ENCODE measurements at regions not wholly inside any gene's neighbourhood (a gene's known extent, or its start where the extent isn't known, plus 50 kb on each side); places are given as distances from the start of the nearest gene placed in this dataset.

DNA sequence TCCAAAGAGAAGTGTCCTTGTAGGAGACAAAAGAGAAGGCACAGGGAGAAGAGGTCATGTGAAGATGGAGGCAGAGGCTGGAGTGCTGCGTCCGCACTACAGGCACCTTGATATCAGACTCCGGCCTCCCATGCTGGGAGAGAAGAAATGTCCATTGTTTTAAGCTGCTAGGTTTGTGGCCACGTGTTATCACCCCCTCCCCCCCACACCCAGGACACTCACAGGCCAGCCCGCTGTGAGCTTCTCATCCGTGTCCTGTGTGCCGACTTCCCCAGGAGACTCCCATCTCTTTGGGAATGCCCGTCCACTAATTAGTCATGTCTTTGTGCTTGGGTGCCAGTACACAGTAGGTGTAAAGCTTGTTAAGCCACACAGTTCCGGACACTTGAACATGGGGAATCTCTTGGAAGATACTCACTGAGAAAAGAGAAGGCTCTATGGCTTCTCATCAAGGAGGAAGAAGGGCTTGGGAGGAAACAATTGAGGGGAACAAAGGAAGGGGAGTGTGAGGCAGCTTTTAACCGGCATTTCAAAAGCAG is 1234.7 kb downstream of the TBC1D22A start:
- no peaks in the 10 kb centered on the region for H3K36me3 ChIP-seq (ENCODE audit: control insufficient read depth, low read length)
- H3K79me2 ChIP-seq (ENCODE audit: control insufficient read depth, low read length) = no peaks in the 10 kb centered on the region
- H3K9me2 ChIP-seq (replicated peaks; ENCODE audit: control insufficient read depth, low read length) = no peaks in the 10 kb centered on the region
- TF ChIP-seq, protein P1, sequence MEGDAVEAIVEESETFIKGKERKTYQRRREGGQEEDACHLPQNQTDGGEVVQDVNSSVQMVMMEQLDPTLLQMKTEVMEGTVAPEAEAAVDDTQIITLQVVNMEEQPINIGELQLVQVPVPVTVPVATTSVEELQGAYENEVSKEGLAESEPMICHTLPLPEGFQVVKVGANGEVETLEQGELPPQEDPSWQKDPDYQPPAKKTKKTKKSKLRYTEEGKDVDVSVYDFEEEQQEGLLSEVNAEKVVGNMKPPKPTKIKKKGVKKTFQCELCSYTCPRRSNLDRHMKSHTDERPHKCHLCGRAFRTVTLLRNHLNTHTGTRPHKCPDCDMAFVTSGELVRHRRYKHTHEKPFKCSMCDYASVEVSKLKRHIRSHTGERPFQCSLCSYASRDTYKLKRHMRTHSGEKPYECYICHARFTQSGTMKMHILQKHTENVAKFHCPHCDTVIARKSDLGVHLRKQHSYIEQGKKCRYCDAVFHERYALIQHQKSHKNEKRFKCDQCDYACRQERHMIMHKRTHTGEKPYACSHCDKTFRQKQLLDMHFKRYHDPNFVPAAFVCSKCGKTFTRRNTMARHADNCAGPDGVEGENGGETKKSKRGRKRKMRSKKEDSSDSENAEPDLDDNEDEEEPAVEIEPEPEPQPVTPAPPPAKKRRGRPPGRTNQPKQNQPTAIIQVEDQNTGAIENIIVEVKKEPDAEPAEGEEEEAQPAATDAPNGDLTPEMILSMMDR (IDR thresholded peaks at IDR 0.05; ENCODE audit: low read depth, low read length, poor library complexity, severe bottlenecking) = no peak
- no peak for TF ChIP-seq EZH2phosphoT487 (IDR thresholded peaks at IDR 0.05; ENCODE audit: borderline replicate concordance, low read length)
- no peak overlapping the region for H3K27ac ChIP-seq (ENCODE audit: low read depth, low read length)
- no peak overlapping the region for H3K4me3 ChIP-seq (ENCODE audit: low read length)
- H3F3A ChIP-seq (ENCODE audit: control insufficient read depth, insufficient read depth) = no peaks in the 10 kb centered on the region
- H4K20me1 ChIP-seq (ENCODE audit: control insufficient read depth, insufficient read depth, low read depth, low read length) = no peaks in the 10 kb centered on the region
- H3K9me3 ChIP-seq (ENCODE audit: control insufficient read depth, insufficient read depth, low read length) = no peaks in the 10 kb centered on the region
- peak overlapping the region; percentile 16 for H3K4me2 ChIP-seq (ENCODE audit: low read length)
- no peaks in the 10 kb centered on the region for H3K27me3 ChIP-seq (ENCODE audit: control insufficient read depth, low read length)
- H3K4me1 ChIP-seq (ENCODE audit: control insufficient read depth, low read length) = peaks cover 17% of the 10 kb centered on the region

DNA sequence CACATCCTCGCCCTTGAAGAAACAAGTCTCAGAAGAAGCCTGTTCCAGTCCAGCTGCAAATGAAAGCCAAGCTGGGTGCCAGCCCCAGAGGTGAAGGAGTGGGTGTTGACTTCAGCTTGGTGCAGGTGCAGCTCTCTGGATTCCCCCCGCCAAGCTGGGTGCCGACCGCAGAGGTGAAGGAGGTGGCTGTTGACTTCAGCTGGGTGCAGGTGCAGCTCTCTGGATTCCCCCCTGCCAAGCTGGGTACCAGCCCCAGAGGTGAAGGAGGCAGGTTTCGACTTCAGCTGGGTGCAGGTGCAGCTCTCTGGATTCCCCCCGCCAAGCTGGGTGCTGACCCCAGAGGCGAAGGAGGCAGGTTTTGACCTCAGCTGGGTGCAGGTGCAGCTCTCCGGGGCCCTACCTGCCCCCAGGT is 1234.0 kb downstream of the TBC1D22A start:
- H3K79me2 ChIP-seq (ENCODE audit: control insufficient read depth, low read length) = no peaks in the 10 kb centered on the region
- no peaks in the 10 kb centered on the region for H3K36me3 ChIP-seq (ENCODE audit: control insufficient read depth, low read length)
- TF ChIP-seq, protein P1 (IDR thresholded peaks at IDR 0.05; ENCODE audit: low read depth, low read length, poor library complexity, severe bottlenecking) = no peak
- no peak for TF ChIP-seq EZH2phosphoT487 (IDR thresholded peaks at IDR 0.05; ENCODE audit: borderline replicate concordance, low read length)
- peak overlapping the region; percentile 16 for H3K4me2 ChIP-seq (ENCODE audit: low read length)
- H3K9me2 ChIP-seq (replicated peaks; ENCODE audit: control insufficient read depth, low read length) = no peaks in the 10 kb centered on the region
- no peaks in the 10 kb centered on the region for H3K27me3 ChIP-seq (ENCODE audit: control insufficient read depth, low read length)
- H3K27ac ChIP-seq (ENCODE audit: low read depth, low read length) = no peak overlapping the region
- H3K4me3 ChIP-seq (ENCODE audit: low read length) = no peak overlapping the region
- no peaks in the 10 kb centered on the region for H4K20me1 ChIP-seq (ENCODE audit: control insufficient read depth, insufficient read depth, low read depth, low read length)
- H3F3A ChIP-seq (ENCODE audit: control insufficient read depth, insufficient read depth) = no peaks in the 10 kb centered on the region
- H3K4me1 ChIP-seq (ENCODE audit: control insufficient read depth, low read length) = peaks cover 17% of the 10 kb centered on the region
- H3K9me3 ChIP-seq (ENCODE audit: control insufficient read depth, insufficient read depth, low read length) = no peaks in the 10 kb centered on the region

DNA sequence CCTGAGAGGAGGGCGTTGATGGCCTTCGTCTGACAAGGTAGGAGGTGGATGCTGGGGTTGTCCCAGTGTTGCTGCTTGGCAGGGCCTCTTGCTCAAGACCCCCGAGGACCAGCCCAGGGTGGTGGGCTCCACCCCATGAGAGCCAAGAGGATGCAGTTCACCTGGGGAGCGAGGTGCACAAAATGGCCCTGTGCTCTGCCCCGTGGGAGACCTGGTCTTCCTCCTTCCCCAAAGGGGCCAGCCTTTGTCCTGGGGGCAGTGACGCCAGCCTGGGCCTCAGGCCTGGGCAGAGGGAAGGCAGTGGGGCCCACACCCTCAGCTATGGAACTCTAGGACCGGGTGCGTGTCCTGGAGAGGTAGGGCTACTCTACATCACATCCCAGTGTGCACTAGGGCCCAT is 1233.3 kb downstream of the TBC1D22A start:
- no peak overlapping the region; the same call in 1 of the 2 replicates for H3K4me2 ChIP-seq (ENCODE audit: low read length)
- H3K27ac ChIP-seq (ENCODE audit: low read depth, low read length) = no peak overlapping the region
- no peaks in the 10 kb centered on the region for H3F3A ChIP-seq (ENCODE audit: control insufficient read depth, insufficient read depth)
- no peaks in the 10 kb centered on the region for H3K79me2 ChIP-seq (ENCODE audit: control insufficient read depth, low read length)
- no peaks in the 10 kb centered on the region for H3K9me3 ChIP-seq (ENCODE audit: control insufficient read depth, insufficient read depth, low read length)
- H4K20me1 ChIP-seq (ENCODE audit: control insufficient read depth, insufficient read depth, low read depth, low read length) = no peaks in the 10 kb centered on the region
- no peaks in the 10 kb centered on the region for H3K36me3 ChIP-seq (ENCODE audit: control insufficient read depth, low read length)
- peaks cover 17% of the 10 kb centered on the region for H3K4me1 ChIP-seq (ENCODE audit: control insufficient read depth, low read length)
- H3K9me2 ChIP-seq (replicated peaks; ENCODE audit: control insufficient read depth, low read length) = no peaks in the 10 kb centered on the region
- H3K4me3 ChIP-seq (ENCODE audit: low read length) = no peak overlapping the region
- H3K27me3 ChIP-seq (ENCODE audit: control insufficient read depth, low read length) = no peaks in the 10 kb centered on the region
- no peak for TF ChIP-seq EZH2phosphoT487 (IDR thresholded peaks at IDR 0.05; ENCODE audit: borderline replicate concordance, low read length)
- TF ChIP-seq, protein P1 (IDR thresholded peaks at IDR 0.05; ENCODE audit: low read depth, low read length, poor library complexity, severe bottlenecking) = no peak
